Naive thymus-derived CD4-positive, alpha-beta T cell (primary cell): ENCODE measurements at regions not wholly inside any gene's neighbourhood (a gene's known extent, or its start where the extent isn't known, plus 50 kb on each side); places are given as distances from the start of the nearest gene placed in this dataset.

ENCODE experiments used
- ATAC-seq: fragments of 150-1000 bp; cut with Tn5 transposase; 2 replicates; pipeline ENCODE4 v1.10.0; 2021; ENCODE audit warnings: mild to moderate bottlenecking, moderate library complexity
- CTCF ChIA-PET: fragments of 350-600 bp; sonication (Branson Sonifier 250); formaldehyde crosslinking; loops from one replicate; lab custom pipeline; 2021; ENCODE audit warnings: antibody characterized with exemption; lab: Charles Lee
- POLR2A ChIA-PET: fragments of 350-600 bp; sonication (Branson Sonifier 250); formaldehyde crosslinking; loops from one replicate; lab custom pipeline; 2021; ENCODE audit warnings: antibody characterized with exemption, inconsistent platforms; lab: Charles Lee
- DNase-seq, 9 donors: peaks; one replicate each; pipeline versions ENCODE4 v3.0.0 to v3.0.0-alpha.2; 2020 to 2022; ENCODE audit warnings: mixed read lengths in 1 of 9
- H3K27ac ChIP-seq: one replicate; pipeline ENCODE4 v1.7.0; 2013; ENCODE audit warnings: mild to moderate bottlenecking, low read depth, low read length, moderate library complexity
- H3K27me3 ChIP-seq, 2 donors: one replicate each; pipeline ENCODE4 v1.7.0; 2013; ENCODE audit warnings: low read length in 2 of 2, mild to moderate bottlenecking in 2 of 2, moderate library complexity in 2 of 2; ENCODE audit not compliant: control insufficient read depth in 2 of 2, insufficient read depth in 2 of 2
- H3K36me3 ChIP-seq, 3 experiments: 1 replicate in 2 of 3; 2 replicates in 1 of 3; pipeline ENCODE4 v1.7.0; 2013; ENCODE audit warnings: low read length in 3 of 3, mild to moderate bottlenecking in 3 of 3, moderate library complexity in 1 of 3; ENCODE audit not compliant: insufficient read depth in 3 of 3, control insufficient read depth in 2 of 3
- H3K4me1 ChIP-seq, 2 donors: one replicate each; pipeline ENCODE4 v1.7.0; 2013; ENCODE audit warnings: low read length in 2 of 2, mild to moderate bottlenecking in 2 of 2, moderate library complexity in 1 of 2; ENCODE audit not compliant: control insufficient read depth in 2 of 2, insufficient read depth in 2 of 2
- H3K4me3 ChIP-seq: 2 replicates; pipeline ENCODE4 v1.7.0; 2013; ENCODE audit warnings: mild to moderate bottlenecking, low read length
- H3K9me3 ChIP-seq, 3 experiments: 1 replicate in 2 of 3; 2 replicates in 1 of 3; pipeline ENCODE4 v1.7.0; 2013; ENCODE audit warnings: low read length in 3 of 3; ENCODE audit not compliant: control insufficient read depth in 2 of 3
- H3K27ac Mint-ChIP-seq, 9 donors: one replicate each; pipeline ENCODE4 v1.8.0; 2020 to 2022; ENCODE audit warnings: mixed read lengths in 9 of 9, mild to moderate bottlenecking in 8 of 9, moderate library complexity in 5 of 9, inconsistent platforms in 2 of 9
- H3K27me3 Mint-ChIP-seq, 5 donors: one replicate each; pipeline ENCODE4 v1.8.0; 2021 to 2022; ENCODE audit warnings: mixed read lengths in 5 of 5, mild to moderate bottlenecking in 1 of 5
- H3K36me3 Mint-ChIP-seq, 5 donors: one replicate each; pipeline ENCODE4 v1.8.0; 2020 to 2022; ENCODE audit warnings: mixed read lengths in 5 of 5, mild to moderate bottlenecking in 3 of 5, inconsistent platforms in 1 of 5
- H3K4me1 Mint-ChIP-seq, 7 donors: one replicate each; pipeline ENCODE4 v1.8.0; 2020 to 2022; ENCODE audit warnings: mixed read lengths in 7 of 7, mild to moderate bottlenecking in 3 of 7, inconsistent platforms in 1 of 7
- H3K4me3 Mint-ChIP-seq, 10 donors: one replicate each; pipeline ENCODE4 v1.8.0; 2020 to 2022; ENCODE audit warnings: mild to moderate bottlenecking in 10 of 10, mixed read lengths in 10 of 10, moderate library complexity in 6 of 10, inconsistent platforms in 2 of 10
- H3K9me3 Mint-ChIP-seq, 11 donors: one replicate each; pipeline ENCODE4 v1.8.0; 2020 to 2022; ENCODE audit warnings: mixed read lengths in 11 of 11, mild to moderate bottlenecking in 4 of 11, inconsistent platforms in 1 of 11, moderate library complexity in 1 of 11
- intact Hi-C, 2 donors: fragments of 100-400 bp; cut with micrococcal nuclease; formaldehyde crosslinking; loops; one replicate each; pipeline ENCODE4 v1.15.1; 2023

GRCh38 chr9:7363777-7364477 lies 435.7 kb downstream of the DMAC1 start:
- H3K36me3 ChIP-seq, result no peaks in the 10 kb centered on the region
- CTCF ChIA-PET, result no interaction called here
- Mint-ChIP-seq H3K27ac (no peak overlapping the region), H3K27me3 (peaks cover 2 to 16% (median 9%) of the 10 kb centered on the region in 5 donors), H3K4me3 (no peak overlapping the region), H3K36me3 (no peaks in the 10 kb centered on the region), H3K9me3 (peaks cover 0 to 1% (median 0%) of the 10 kb centered on the region in 11 donors), H3K4me1 (no peaks in the 10 kb centered on the region)
- no peak overlapping the region for H3K4me3 ChIP-seq
- H3K27ac ChIP-seq, result no peak overlapping the region
- DNase-seq (no peak), ATAC-seq (no peak)
- H3K9me3 ChIP-seq, result no peaks in the 10 kb centered on the region
- H3K27me3 ChIP-seq, result no peaks in the 10 kb centered on the region
- intact Hi-C loops, result no loop called here
- POLR2A ChIA-PET, result no interaction called here
- H3K4me1 ChIP-seq, result no peaks in the 10 kb centered on the region

- H3K27ac Mint-ChIP-seq, result no peak overlapping the region
Measured at GRCh38 chr9:7360513-7360912, 439.1 kb downstream of the DMAC1 start.

GRCh38 chr9:7358876-7359275 lies 440.7 kb downstream of the DMAC1 start:
- H3K4me1 ChIP-seq, result no peaks in the 10 kb centered on the region
- POLR2A ChIA-PET, result no interaction called here

More at GRCh38 chr9:7360513-7360912, 439.1 kb downstream of the DMAC1 start:
- no peaks in the 10 kb centered on the region for H3K36me3 ChIP-seq
- intact Hi-C loops, result no loop called here
- no peak overlapping the region for H3K27ac ChIP-seq
- Mint-ChIP-seq H3K27me3 (peaks cover 11 to 32% (median 20%) of the 10 kb centered on the region in 5 donors), H3K36me3 (no peaks in the 10 kb centered on the region), H3K4me3 (no peak overlapping the region), H3K4me1 (no peaks in the 10 kb centered on the region), H3K9me3 (peaks cover 0 to 1% (median 0%) of the 10 kb centered on the region in 11 donors)
- POLR2A ChIA-PET, result no interaction called here
- no peaks in the 10 kb centered on the region for H3K27me3 ChIP-seq
- no peak overlapping the region for H3K4me3 ChIP-seq
- ATAC-seq (no peak), DNase-seq (no peak)
- CTCF ChIA-PET, result no interaction called here
- H3K4me1 ChIP-seq, result no peaks in the 10 kb centered on the region
- no peaks in the 10 kb centered on the region for H3K9me3 ChIP-seq

GRCh38 chr9:7354704-7355103 lies 444.9 kb downstream of the DMAC1 start:
- Mint-ChIP-seq H3K4me3 (no peak overlapping the region), H3K9me3 (peaks cover 0 to 5% (median 3%) of the 10 kb centered on the region in 11 donors), H3K27ac (no peak overlapping the region), H3K36me3 (no peaks in the 10 kb centered on the region), H3K4me1 (no peaks in the 10 kb centered on the region), H3K27me3 (peaks cover 16 to 37% (median 25%) of the 10 kb centered on the region in 5 donors)
- POLR2A ChIA-PET, result no interaction called here
- no peaks in the 10 kb centered on the region for H3K36me3 ChIP-seq
- ATAC-seq (no peak), DNase-seq (no peak)
- H3K27me3 ChIP-seq, result no peaks in the 10 kb centered on the region
- no peaks in the 10 kb centered on the region for H3K9me3 ChIP-seq
- CTCF ChIA-PET, result no interaction called here
- H3K27ac ChIP-seq, result no peak overlapping the region
- H3K4me1 ChIP-seq, result no peaks in the 10 kb centered on the region
- intact Hi-C loops, result no loop called here
- no peak overlapping the region for H3K4me3 ChIP-seq

More at GRCh38 chr9:7358876-7359275, 440.7 kb downstream of the DMAC1 start:
- no peaks in the 10 kb centered on the region for H3K27me3 ChIP-seq
- H3K36me3 ChIP-seq, result no peaks in the 10 kb centered on the region
- ATAC-seq (no peak), DNase-seq (no peak)
- H3K27me3 Mint-ChIP-seq, result peaks cover 18 to 38% (median 25%) of the 10 kb centered on the region in 5 donors
- H3K36me3 Mint-ChIP-seq, result no peaks in the 10 kb centered on the region
- no peak overlapping the region for H3K27ac Mint-ChIP-seq
- no peaks in the 10 kb centered on the region for H3K9me3 ChIP-seq
- no peak overlapping the region for H3K4me3 Mint-ChIP-seq
- CTCF ChIA-PET, result no interaction called here
- no peak overlapping the region for H3K4me3 ChIP-seq
- H3K4me1 Mint-ChIP-seq, result no peaks in the 10 kb centered on the region
- no peak overlapping the region for H3K27ac ChIP-seq
- peaks cover 0 to 3% (median 0%) of the 10 kb centered on the region in 11 donors for H3K9me3 Mint-ChIP-seq
- intact Hi-C loops, result no loop called here

- H3K27ac Mint-ChIP-seq, result no peak overlapping the region
- no peaks in the 10 kb centered on the region for H3K36me3 Mint-ChIP-seq
- ATAC-seq, result no peak
- Histone ChIP-seq H3K9me3 (no peaks in the 10 kb centered on the region), H3K27me3 (no peaks in the 10 kb centered on the region), H3K27ac (no peak overlapping the region), H3K36me3 (no peaks in the 10 kb centered on the region), H3K4me3 (no peak overlapping the region), H3K4me1 (no peaks in the 10 kb centered on the region)
- intact Hi-C loops, result no loop called here
- peaks cover 6 to 18% (median 15%) of the 10 kb centered on the region in 5 donors for H3K27me3 Mint-ChIP-seq
- POLR2A ChIA-PET, result no interaction called here
- no peak for DNase-seq
- CTCF ChIA-PET, result no interaction called here
- no peak overlapping the region for H3K4me3 Mint-ChIP-seq
- no peaks in the 10 kb centered on the region for H3K4me1 Mint-ChIP-seq
- H3K9me3 Mint-ChIP-seq, result peaks cover 2 to 18% (median 8%) of the 10 kb centered on the region in 11 donors
Measured at GRCh38 chr9:7348692-7349091, 450.9 kb downstream of the DMAC1 start.

GRCh38 chr9:7347556-7347955 lies 452.0 kb downstream of the DMAC1 start:
- Mint-ChIP-seq H3K4me1 (no peaks in the 10 kb centered on the region), H3K9me3 (peaks cover 2 to 18% (median 8%) of the 10 kb centered on the region in 11 donors), H3K36me3 (no peaks in the 10 kb centered on the region), H3K27me3 (peaks cover 6 to 18% (median 15%) of the 10 kb centered on the region in 5 donors), H3K27ac (no peak overlapping the region), H3K4me3 (no peak overlapping the region)
- H3K27me3 ChIP-seq, result no peaks in the 10 kb centered on the region
- ChIA-PET POLR2A (no interaction called here), CTCF (no interaction called here)
- DNase-seq (no peak), ATAC-seq (no peak)
- no peaks in the 10 kb centered on the region for H3K36me3 ChIP-seq
- no peaks in the 10 kb centered on the region for H3K9me3 ChIP-seq
- H3K4me3 ChIP-seq, result no peak overlapping the region
- intact Hi-C loops, result no loop called here
- no peak overlapping the region for H3K27ac ChIP-seq
- no peaks in the 10 kb centered on the region for H3K4me1 ChIP-seq

- no peaks in the 10 kb centered on the region for H3K4me1 Mint-ChIP-seq
- no peak overlapping the region for H3K4me3 Mint-ChIP-seq
- H3K36me3 Mint-ChIP-seq, result no peaks in the 10 kb centered on the region
- Histone ChIP-seq H3K4me3 (no peak overlapping the region), H3K36me3 (no peaks in the 10 kb centered on the region), H3K9me3 (no peaks in the 10 kb centered on the region), H3K27me3 (no peaks in the 10 kb centered on the region), H3K27ac (no peak overlapping the region), H3K4me1 (no peaks in the 10 kb centered on the region)
- H3K27ac Mint-ChIP-seq, result no peak overlapping the region
- ATAC-seq, result no peak
- DNase-seq, result no peak
- H3K9me3 Mint-ChIP-seq, result peaks cover 2 to 18% (median 8%) of the 10 kb centered on the region in 11 donors
- intact Hi-C loops, result no loop called here
- ChIA-PET CTCF (no interaction called here), POLR2A (no interaction called here)
- H3K27me3 Mint-ChIP-seq, result peaks cover 1 to 19% (median 13%) of the 10 kb centered on the region in 5 donors
Measured at GRCh38 chr9:7346144-7346543, 453.4 kb downstream of the DMAC1 start.
